ENCODE measurements at regions not wholly inside any gene's neighbourhood (a gene's known extent, or its start where the extent isn't known, plus 50 kb on each side); places are given as distances from the start of the nearest gene placed in this dataset.

GRCh38 chr3:18064586-18064985 lies 322.2 kb upstream of the TBC1D5 start:
- TF ChIP-seq CTCF (IDR thresholded peaks at IDR 0.05): no peak
- TF ChIP-seq POLR2A (IDR thresholded peaks at IDR 0.05): no peak
- H3K36me3 ChIP-seq: no peaks in the 10 kb centered on the region
- no peaks in the 10 kb centered on the region for H3K4me1 ChIP-seq
- intact Hi-C loops (cut with DNase I): no loop called here
- 68 to 75% methylated on average over 1 of the region's 1 CpG for WGBS, 2 donors
- DNase-seq: no peak
- no peaks in the 10 kb centered on the region for H3K9me3 ChIP-seq
- no peak overlapping the region for H3K4me3 ChIP-seq (replicated peaks in 1 of 3)
- no peaks in the 10 kb centered on the region for H3K27me3 ChIP-seq
- no peak overlapping the region for H3K27ac ChIP-seq

- no peak for TF ChIP-seq POLR2A (IDR thresholded peaks at IDR 0.05)
- no peak for TF ChIP-seq CTCF (IDR thresholded peaks at IDR 0.05)
- DNase-seq: no peak
- Histone ChIP-seq H3K27ac (no peak overlapping the region), H3K27me3 (no peaks in the 10 kb centered on the region), H3K9me3 (no peaks in the 10 kb centered on the region), H3K4me3 (replicated peaks in 1 of 3) (no peak overlapping the region), H3K4me1 (no peaks in the 10 kb centered on the region), H3K36me3 (no peaks in the 10 kb centered on the region)
- WGBS, 2 donors: 88% methylated on average over 3 of the region's 3 CpGs
- intact Hi-C loops (cut with DNase I): no loop called here
Measured at GRCh38 chr3:18062657-18063025, 320.2 kb upstream of the TBC1D5 start.

- intact Hi-C loops (cut with DNase I): no loop called here
- WGBS, 2 donors: 89 to 92% methylated on average over 1 of the region's 1 CpG
Measured at GRCh38 chr3:18061737-18062656, 319.6 kb upstream of the TBC1D5 start.

GRCh38 chr3:18058666-18059065 lies 316.2 kb upstream of the TBC1D5 start:
- Histone ChIP-seq H3K27me3 (no peaks in the 10 kb centered on the region), H3K36me3 (no peaks in the 10 kb centered on the region), H3K9me3 (no peaks in the 10 kb centered on the region), H3K4me1 (no peaks in the 10 kb centered on the region), H3K27ac (no peak overlapping the region), H3K4me3 (replicated peaks in 1 of 3) (no peak overlapping the region)
- 47 to 56% methylated on average over 2 of the region's 2 CpGs for WGBS, 2 donors
- peak; percentile 4 to 9 for DNase-seq
- intact Hi-C loops (cut with DNase I): no loop called here
- no peak for TF ChIP-seq CTCF (IDR thresholded peaks at IDR 0.05)
- no peak for TF ChIP-seq POLR2A (IDR thresholded peaks at IDR 0.05)

More at GRCh38 chr3:18061737-18062656, 319.6 kb upstream of the TBC1D5 start:
- Histone ChIP-seq H3K4me1 (no peaks in the 10 kb centered on the region), H3K36me3 (no peaks in the 10 kb centered on the region), H3K9me3 (no peaks in the 10 kb centered on the region), H3K4me3 (replicated peaks in 1 of 3) (no peak overlapping the region), H3K27ac (no peak overlapping the region), H3K27me3 (no peaks in the 10 kb centered on the region)
- no peak for DNase-seq
- TF ChIP-seq CTCF (IDR thresholded peaks at IDR 0.05) (no peak), POLR2A (IDR thresholded peaks at IDR 0.05) (no peak)

GRCh38 chr3:18057471-18058091 lies 315.1 kb upstream of the TBC1D5 start:
- no peak overlapping the region for H3K27ac ChIP-seq
- intact Hi-C loops (cut with DNase I): no loop called here
- H3K36me3 ChIP-seq: no peaks in the 10 kb centered on the region
- DNase-seq: no peak
- no peaks in the 10 kb centered on the region for H3K9me3 ChIP-seq
- H3K27me3 ChIP-seq: no peaks in the 10 kb centered on the region
- no peak for TF ChIP-seq POLR2A (IDR thresholded peaks at IDR 0.05)
- no peak for TF ChIP-seq CTCF (IDR thresholded peaks at IDR 0.05)
- no peak overlapping the region for H3K4me3 ChIP-seq (replicated peaks in 1 of 3)
- H3K4me1 ChIP-seq: no peaks in the 10 kb centered on the region
- 86 to 96% methylated on average over 2 of the region's 2 CpGs for WGBS, 2 donors
